AG04450 (cell line): ENCODE measurements at regions not wholly inside any gene's neighbourhood (a gene's known extent, or its start where the extent isn't known, plus 50 kb on each side); places are given as distances from the start of the nearest gene placed in this dataset.
"Not testable (repeated sequence)": the region's sequence is repeated elsewhere in the genome, so short reads cannot be mapped to it uniquely, and the experiment has no call there.

ENCODE experiments used
- CTCF ChIA-PET: fragments of 300-600, 350-600 bp; formaldehyde crosslinking; extraction: SDS; loops from one replicate; lab custom pipeline; 2022; ENCODE audit warnings: antibody characterized with exemption, inconsistent platforms; lab: Charles Lee
- POLR2A ChIA-PET: fragments of 350-600 bp; formaldehyde crosslinking; extraction: SDS; loops from one replicate; lab custom pipeline; 2021; ENCODE audit warnings: antibody characterized with exemption, inconsistent platforms; lab: Yijun Ruan, JAX
- DNase-seq: peaks from one replicate; pipeline ENCODE4 v3.0.0-alpha.2; 2011; ENCODE audit warnings: low read depth, low spot score
- H3K27ac ChIP-seq: one replicate; pipeline ENCODE4 v1.5.1; 2012; ENCODE audit warnings: low read depth, low read length, control low read depth
- H3K27me3 ChIP-seq: one replicate; pipeline ENCODE4 v1.6.0; 2012; ENCODE audit warnings: low read length; ENCODE audit not compliant: control insufficient read depth, insufficient read depth
- H3K4me3 ChIP-seq: 2 replicates; pipeline ENCODE4 v1.5.1; 2011; ENCODE audit warnings: mild to moderate bottlenecking, low read depth, low read length, control low read depth
- H3K9me3 ChIP-seq: 2 replicates; pipeline ENCODE4 v1.5.1; 2012; ENCODE audit warnings: low read length; ENCODE audit not compliant: control insufficient read depth, insufficient read depth
- CTCF ChIP-seq: IDR thresholded peaks from 2 replicates; pipeline ENCODE4 v1.5.1; 2011; ENCODE audit warnings: low read depth, low read length, control low read depth, inconsistent platforms

DNA sequence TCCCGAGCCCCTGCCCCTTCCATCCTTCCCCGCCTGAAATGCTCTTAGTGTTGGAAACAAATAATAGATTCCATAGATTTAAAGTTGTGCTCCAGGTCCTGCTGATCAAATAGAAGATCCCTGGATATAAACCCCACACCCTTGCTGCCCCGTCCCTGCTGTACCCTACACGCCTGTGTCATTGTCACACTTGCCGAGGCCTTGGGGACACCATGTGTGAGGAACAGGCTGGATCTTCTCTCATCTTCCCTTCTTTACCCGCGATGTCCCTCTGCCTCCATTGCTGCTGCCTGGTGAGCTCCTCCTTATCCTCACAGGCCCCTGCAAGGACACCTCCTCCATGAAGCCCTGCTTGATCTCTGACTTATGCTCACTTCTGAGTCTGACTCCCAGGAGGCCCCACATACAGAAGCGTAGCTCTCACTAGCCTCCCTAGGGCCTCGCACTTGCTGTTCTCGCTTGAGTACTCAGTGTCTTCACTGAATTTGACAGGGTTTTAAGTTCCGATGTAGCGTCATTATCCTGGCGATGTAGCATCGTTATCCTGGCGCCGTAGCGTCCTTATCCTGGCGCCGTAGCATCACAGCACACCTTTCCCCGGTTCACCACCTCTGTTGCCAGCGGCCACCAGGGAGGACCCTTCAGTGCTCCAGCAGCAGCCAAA, 221.9 kb downstream of the NDUFA10 start:
- TF ChIP-seq CTCF = no peak
- H3K9me3 ChIP-seq = peaks cover 42% of the 10 kb centered on the region
- POLR2A ChIA-PET = no interaction called here
- no peaks in the 10 kb centered on the region for H3K27me3 ChIP-seq
- H3K27ac ChIP-seq = no peak overlapping the region
- DNase-seq = no peak
- no peak overlapping the region for H3K4me3 ChIP-seq
- CTCF ChIA-PET = no interaction called here

DNA sequence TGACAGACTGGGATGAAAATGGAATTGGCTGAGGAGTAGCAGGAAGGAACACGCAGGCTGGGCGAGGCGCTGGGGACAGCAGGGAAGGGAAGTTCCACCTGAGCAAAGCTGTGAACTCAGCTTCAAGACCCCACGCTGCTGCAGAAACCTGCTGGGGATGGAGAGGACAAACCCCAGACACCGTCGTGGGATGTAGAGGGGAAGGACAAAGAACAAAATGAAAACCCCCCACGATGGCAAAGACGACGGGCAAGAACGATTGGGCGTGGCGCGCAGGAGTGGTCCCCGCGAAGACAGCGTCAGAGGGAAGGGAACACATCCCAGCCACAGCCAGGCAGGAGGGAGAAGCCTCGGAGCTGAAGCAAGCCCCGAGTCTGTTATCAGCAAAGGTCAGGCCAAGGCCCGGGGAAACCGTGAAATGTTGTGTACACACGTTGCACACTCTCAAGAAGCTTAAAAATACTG, 222.9 kb downstream of the NDUFA10 start:
- ChIA-PET POLR2A (no interaction called here), CTCF (no interaction called here)
- no peak for DNase-seq
- Histone ChIP-seq H3K27me3 (no peaks in the 10 kb centered on the region), H3K4me3 (no peak overlapping the region), H3K27ac (no peak overlapping the region), H3K9me3 (peaks cover 40% of the 10 kb centered on the region)
- TF ChIP-seq CTCF = no peak

DNA sequence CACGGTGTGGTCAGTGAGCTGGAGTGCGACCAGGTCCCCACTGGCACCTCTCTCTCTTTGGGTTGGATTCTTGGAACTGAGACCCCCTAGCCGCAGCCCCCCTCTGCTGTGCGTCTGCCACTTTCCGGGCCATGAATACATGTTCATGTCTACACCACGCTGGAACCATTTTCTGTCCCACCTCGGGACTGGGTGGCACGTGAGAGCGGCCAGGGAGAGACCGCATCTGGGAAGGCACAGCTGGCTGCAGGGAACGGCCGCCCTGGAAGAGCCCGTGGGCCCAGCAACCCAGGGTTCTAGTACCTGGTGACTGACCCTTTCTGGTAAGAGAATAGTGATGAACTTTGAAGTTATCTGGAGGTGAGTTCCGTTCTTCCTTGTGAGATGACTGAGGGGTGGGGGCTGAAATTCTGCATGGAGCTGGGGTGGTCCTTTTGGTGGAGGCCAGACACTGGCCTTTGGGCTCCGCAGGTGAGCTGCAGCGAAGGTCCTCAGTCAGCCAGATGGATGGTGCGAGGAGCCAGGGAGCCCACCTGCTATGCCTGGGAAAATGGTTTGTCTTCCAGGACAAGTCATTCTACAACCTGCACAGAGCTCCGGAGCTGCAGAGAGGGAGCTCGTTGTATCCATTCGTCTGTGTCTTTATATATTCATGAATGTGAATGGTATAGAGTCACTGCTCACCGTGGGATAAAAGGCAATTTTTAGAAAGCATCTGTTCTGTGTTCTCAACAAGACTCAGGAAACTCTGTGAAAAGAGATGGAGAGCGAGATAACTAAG, 223.5 kb downstream of the NDUFA10 start:
- Histone ChIP-seq H3K27ac (no peak overlapping the region), H3K4me3 (no peak overlapping the region), H3K9me3 (peaks cover 34% of the 10 kb centered on the region), H3K27me3 (no peaks in the 10 kb centered on the region)
- CTCF ChIA-PET = no interaction called here
- POLR2A ChIA-PET = no interaction called here
- TF ChIP-seq CTCF = no peak
- no peak for DNase-seq

DNA sequence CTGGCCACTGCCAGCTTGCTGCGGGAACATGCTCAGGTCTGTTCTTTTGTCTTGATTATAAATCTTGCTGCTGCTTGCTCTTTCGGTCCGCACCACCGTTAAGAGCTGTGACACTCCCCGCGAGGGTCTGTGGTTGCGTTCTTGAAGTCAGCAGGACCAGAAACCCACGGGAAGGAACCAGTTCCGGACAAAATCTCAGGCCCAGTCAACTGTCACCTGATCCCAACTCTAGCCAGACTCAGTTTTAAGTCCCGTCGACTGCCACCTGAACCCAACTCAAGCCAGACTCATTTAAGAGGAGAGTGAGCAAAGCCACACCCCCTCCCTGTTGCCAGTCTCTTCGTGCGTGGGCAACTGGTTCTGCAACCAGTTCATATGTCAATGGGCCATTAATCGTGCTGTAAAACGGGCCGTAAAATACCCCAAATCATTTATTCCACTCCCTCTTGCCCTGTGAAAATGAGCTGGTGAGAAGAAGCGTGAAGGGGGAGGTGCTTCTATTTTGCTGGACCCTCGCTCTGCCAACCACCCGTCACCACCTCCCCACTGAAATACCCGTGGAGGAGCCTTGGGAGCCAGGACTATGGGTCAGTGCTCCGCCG, 224.3 kb downstream of the NDUFA10 start:
- Histone ChIP-seq H3K4me3 (no peak overlapping the region), H3K9me3 (peaks cover 33% of the 10 kb centered on the region), H3K27ac (no peak overlapping the region), H3K27me3 (no peaks in the 10 kb centered on the region)
- TF ChIP-seq CTCF = no peak
- no peak for DNase-seq
- ChIA-PET CTCF (interaction anchor here (0.6 kb wide), 1 partner anchor 13 kb away, joined by 5 read pairs; no protein-coding TSS in a partner anchor), POLR2A (no interaction called here)

- Histone ChIP-seq H3K27me3 (no peaks in the 10 kb centered on the region), H3K27ac (no peak overlapping the region), H3K9me3 (peaks cover 16% of the 10 kb centered on the region), H3K4me3 (no peak overlapping the region)
- ChIA-PET POLR2A (no interaction called here), CTCF (interaction anchor here (0.7 kb wide), 1 partner anchor 654 kb away, joined by 3 read pairs; no protein-coding TSS in a partner anchor)
- DNase-seq = no peak
- no peak for TF ChIP-seq CTCF
Observed at GRCh38 chr2:239797316-239797715, 227.8 kb downstream of the NDUFA10 start.

DNA sequence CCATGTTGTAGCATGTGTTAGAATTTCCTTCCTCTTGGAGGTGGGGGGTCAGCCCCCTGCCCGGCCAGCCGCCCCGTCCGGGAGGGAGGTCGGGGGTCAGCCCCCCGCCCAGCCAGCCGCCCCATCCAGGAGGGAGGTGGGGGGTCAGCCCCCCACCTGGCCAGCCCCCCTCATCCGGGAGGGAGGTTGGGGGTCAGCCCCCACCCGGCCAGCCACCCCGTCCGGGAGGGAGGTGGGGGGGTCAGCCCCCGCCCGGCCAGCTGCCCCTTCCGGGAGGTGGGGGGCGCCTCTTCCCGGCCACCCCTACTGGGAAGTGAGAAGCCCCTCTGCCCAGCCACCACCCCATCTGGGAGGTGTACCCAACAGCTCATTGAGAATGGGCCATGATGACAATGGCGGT, 229.4 kb downstream of the NDUFA10 start:
- POLR2A ChIA-PET, CTCF ChIA-PET, H3K27me3 ChIP-seq, DNase-seq, H3K4me3 ChIP-seq, H3K27ac ChIP-seq: not testable (repeated sequence)
- peaks cover 12% of the 10 kb centered on the region; the same call in 1 of the 2 replicates for H3K9me3 ChIP-seq
